Cardiac muscle cell (in vitro differentiated cells and primary cell): ENCODE measurements at regions not wholly inside any gene's neighbourhood (a gene's known extent, or its start where the extent isn't known, plus 50 kb on each side); places are given as distances from the start of the nearest gene placed in this dataset.

Source experiments
- DNase-seq, 2 donors: peaks; one replicate each; pipeline versions ENCODE4 v3.0.0 to v3.0.0-alpha.2; 2010 to 2017; ENCODE audit warnings: low read depth in 1 of 2, low spot score in 1 of 2
- H3K27ac ChIP-seq: fragments of 200-600 bp; sonication (generic); 2 replicates; pipeline ENCODE4 v1.5.1; 2016
- H3K27me3 ChIP-seq: fragments of 200-600 bp; sonication (generic); 2 replicates; pipeline ENCODE4 v1.6.0; 2016; ENCODE audit warnings: control low read depth
- H3K36me3 ChIP-seq: fragments of 200-600 bp; sonication (generic); 2 replicates; pipeline ENCODE4 v1.5.1; 2016; ENCODE audit warnings: control low read depth
- H3K4me1 ChIP-seq: fragments of 200-600 bp; sonication (generic); 2 replicates; pipeline ENCODE4 v1.8.1; 2017; ENCODE audit warnings: low read depth, mild to moderate bottlenecking, mixed run types
- H3K4me3 ChIP-seq: fragments of 200-600 bp; sonication (generic); 2 replicates; pipeline ENCODE4 v1.5.1; 2016; ENCODE audit warnings: mild to moderate bottlenecking
- H3K9me3 ChIP-seq: fragments of 200-600 bp; sonication (generic); 2 replicates; pipeline ENCODE4 v1.5.1; 2017; ENCODE audit warnings: low read depth, mild to moderate bottlenecking, control low read depth
- CTCF ChIP-seq: IDR thresholded peaks from 2 replicates; pipeline ENCODE4 v1.5.1; 2012; ENCODE audit warnings: low read depth, mild to moderate bottlenecking, low read length

DNA sequence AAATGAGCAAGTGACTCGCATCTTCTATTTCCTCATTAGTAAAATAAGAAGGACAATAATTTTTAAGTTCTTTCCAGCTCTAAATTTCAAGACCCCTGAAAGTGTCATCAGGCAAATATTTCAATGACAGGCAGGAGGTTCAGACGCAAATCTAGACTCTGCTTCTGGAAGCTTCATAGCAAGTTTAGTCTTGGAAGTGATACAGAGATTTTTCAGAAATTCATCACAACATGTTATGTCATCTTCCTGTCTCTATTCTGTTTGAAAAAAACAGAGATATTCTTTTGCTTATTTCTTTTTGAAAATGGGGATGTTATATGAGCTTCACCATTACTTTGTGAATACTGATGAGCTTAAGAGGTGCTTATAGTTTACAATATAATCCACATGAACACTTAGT lies 74.0 kb downstream of the C3orf85 start:
- no peak for TF ChIP-seq CTCF

DNA sequence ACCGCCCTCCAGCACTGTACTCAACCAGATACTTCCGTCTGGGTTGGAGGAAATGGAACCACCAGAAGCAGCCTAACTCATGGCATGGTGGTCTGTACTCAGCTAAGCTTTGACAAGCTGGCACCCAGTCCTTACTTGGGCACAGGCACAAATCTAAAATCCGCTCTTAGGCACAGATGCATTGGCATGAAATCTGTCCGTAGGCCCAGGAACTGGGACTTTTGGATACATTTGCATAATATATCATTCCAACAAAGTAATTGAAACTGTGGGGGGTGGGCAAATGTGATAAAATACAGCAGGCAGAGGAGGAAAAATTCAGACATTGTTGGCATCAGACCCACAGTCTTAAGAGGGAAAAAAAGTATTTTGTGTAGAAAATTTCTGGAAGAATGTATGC lies 75.4 kb downstream of the C3orf85 start:
- TF ChIP-seq CTCF, result no peak
- Histone ChIP-seq H3K4me1 (no peaks in the 10 kb centered on the region), H3K4me3 (no peak overlapping the region), H3K9me3 (no peaks in the 10 kb centered on the region), H3K27ac (no peak overlapping the region), H3K36me3 (no peaks in the 10 kb centered on the region), H3K27me3 (no peaks in the 10 kb centered on the region)
- DNase-seq, result no peak

More for the DNA sequence above, 74.0 kb downstream of the C3orf85 start:
- no peak overlapping the region for H3K27ac ChIP-seq
- no peaks in the 10 kb centered on the region for H3K4me1 ChIP-seq
- DNase-seq, result no peak
- H3K27me3 ChIP-seq, result no peaks in the 10 kb centered on the region
- H3K9me3 ChIP-seq, result no peaks in the 10 kb centered on the region
- no peak overlapping the region for H3K4me3 ChIP-seq
- H3K36me3 ChIP-seq, result no peaks in the 10 kb centered on the region

- Histone ChIP-seq H3K4me3 (no peak overlapping the region), H3K4me1 (no peaks in the 10 kb centered on the region), H3K9me3 (no peaks in the 10 kb centered on the region), H3K27me3 (no peaks in the 10 kb centered on the region), H3K27ac (no peak overlapping the region), H3K36me3 (no peaks in the 10 kb centered on the region)
- DNase-seq, result no peak
- TF ChIP-seq CTCF, result no peak
These were observed 76.8 kb downstream of the C3orf85 start for GRCh38 chr3:109213321-109213720.

DNA sequence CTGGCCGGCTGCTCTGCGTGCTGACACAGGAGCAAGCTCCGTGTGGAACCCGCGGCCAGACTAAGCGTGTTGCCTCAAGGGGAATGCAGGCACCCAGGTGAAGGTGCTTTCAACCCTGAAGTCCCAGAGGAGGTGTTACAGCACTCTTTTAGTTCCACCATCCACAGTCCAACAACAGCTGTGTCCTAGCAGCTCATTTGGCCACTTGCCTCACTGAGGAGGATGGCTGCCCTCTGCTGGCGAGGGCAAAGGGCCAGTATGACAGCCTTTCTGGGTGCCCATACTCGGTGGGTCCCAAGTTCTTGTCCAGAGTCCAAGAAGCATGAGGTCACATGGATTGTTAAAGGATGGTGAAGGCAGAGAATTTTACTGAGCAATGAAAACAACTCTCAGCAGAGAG lies 87.8 kb downstream of the C3orf85 start:
- peak; percentile 24 for TF ChIP-seq CTCF
- Histone ChIP-seq H3K4me1 (no peaks in the 10 kb centered on the region), H3K4me3 (no peak overlapping the region), H3K27ac (no peak overlapping the region), H3K27me3 (no peaks in the 10 kb centered on the region), H3K9me3 (no peaks in the 10 kb centered on the region), H3K36me3 (no peaks in the 10 kb centered on the region)
- DNase-seq, result peak in 1 of 2 donors; percentile 15

DNA sequence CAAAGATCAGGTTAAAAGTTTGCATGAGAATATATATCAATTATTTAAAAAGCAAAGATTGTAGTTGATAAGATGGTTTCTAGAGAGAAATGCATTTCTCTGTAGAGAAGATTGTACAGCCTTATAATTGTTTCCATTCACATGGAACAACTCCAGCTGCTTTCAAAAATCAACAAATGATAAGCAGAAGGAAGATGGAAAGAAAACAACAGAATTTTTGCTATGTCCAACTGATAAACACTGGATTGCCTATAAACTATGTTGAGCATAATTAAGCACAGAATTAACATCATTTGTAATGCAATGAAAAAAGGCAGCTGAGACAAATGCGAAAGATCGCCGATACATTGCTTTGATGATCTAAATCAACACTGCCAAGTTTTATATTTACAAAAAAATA lies 89.0 kb downstream of the C3orf85 start:
- Histone ChIP-seq H3K4me3 (no peak overlapping the region), H3K27me3 (no peaks in the 10 kb centered on the region), H3K9me3 (no peaks in the 10 kb centered on the region), H3K4me1 (no peaks in the 10 kb centered on the region), H3K36me3 (no peaks in the 10 kb centered on the region), H3K27ac (no peak overlapping the region)
- DNase-seq, result no peak
- TF ChIP-seq CTCF, result no peak
